ENCODE measurements at regions not wholly inside any gene's neighbourhood (a gene's known extent, or its start where the extent isn't known, plus 50 kb on each side); places are given as distances from the start of the nearest gene placed in this dataset.

DNA sequence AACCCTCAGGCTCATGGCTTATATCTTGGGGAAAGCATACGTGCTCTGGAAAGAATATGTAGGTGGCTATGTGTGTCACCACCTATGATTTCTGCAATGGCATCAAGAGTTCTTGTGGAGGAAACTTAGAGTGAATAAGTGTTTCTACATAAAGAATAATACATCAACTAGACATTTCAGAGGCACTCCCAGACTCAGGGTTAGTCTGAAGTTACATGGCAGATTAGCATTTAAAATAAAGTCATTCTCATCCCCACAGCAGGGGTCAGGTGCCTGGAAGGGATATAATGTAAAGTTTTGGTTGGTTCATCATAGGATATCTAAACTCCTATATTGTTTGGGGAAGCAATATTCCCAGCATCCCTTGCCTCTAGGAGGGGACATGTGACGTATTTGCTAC lies 182.1 kb downstream of the PCTP start:
- Histone ChIP-seq H4K5ac (ENCODE audit: insufficient read length, low read depth, low read length) (no peak overlapping the region), H3K14ac (ENCODE audit: insufficient read length) (no peak overlapping the region), H4K8ac (ENCODE audit: extremely low read depth, insufficient read depth, low read length) (no peak overlapping the region), H3K9me3 (ENCODE audit: insufficient read depth in 2 of 2, low read depth in 1 of 2, low read length in 1 of 2) (no peaks in the 10 kb centered on the region), H3K4me1 (replicated peaks in 1 of 4; ENCODE audit: control insufficient read depth in 3 of 4, insufficient read depth in 4 of 4, low read length in 3 of 4) (no peaks in the 10 kb centered on the region), H2BK5ac (ENCODE audit: low read depth, low read length) (no peak overlapping the region), H3K18ac (ENCODE audit: extremely low read depth, low read length) (no peak overlapping the region), H3K4me3 (ENCODE audit: extremely low read depth in 1 of 4, insufficient read depth in 2 of 4, low read depth in 3 of 4, low read length in 4 of 4) (no peak overlapping the region), H3K27me3 (replicated peaks in 1 of 4; ENCODE audit: control insufficient read depth in 3 of 4, extremely low read depth in 1 of 4, insufficient read depth in 3 of 4, low read length in 3 of 4) (no peaks in the 10 kb centered on the region), H3K9ac (replicated peaks in 1 of 4; ENCODE audit: extremely low read depth in 1 of 4, low read depth in 3 of 4, low read length in 3 of 4) (no peak overlapping the region), H3K23ac (ENCODE audit: insufficient read length) (no peak overlapping the region), H4K20me1 (replicated peaks in 1 of 2; ENCODE audit: control insufficient read depth in 1 of 2, insufficient read depth in 2 of 2, low read length in 2 of 2) (no peaks in the 10 kb centered on the region), H3K4me2 (ENCODE audit: insufficient read depth in 1 of 2, low read depth in 2 of 2, low read length in 2 of 2) (no peak overlapping the region), H3K79me1 (ENCODE audit: low read depth, low read length) (no peaks in the 10 kb centered on the region), H3K79me2 (ENCODE audit: control insufficient read depth in 1 of 2, insufficient read depth in 2 of 2, low read length in 2 of 2) (no peaks in the 10 kb centered on the region), H2BK120ac (replicated peaks; ENCODE audit: low read depth, low read length) (no peak overlapping the region), H3K4ac (replicated peaks; ENCODE audit: insufficient read length, low read depth, low read length) (no peak overlapping the region), H2BK15ac (ENCODE audit: low read length) (no peak overlapping the region), H4K91ac (replicated peaks; ENCODE audit: insufficient read length, low read length) (no peak overlapping the region), H3K27ac (ENCODE audit: low read depth, low read length) (no peak overlapping the region), H3K56ac (replicated peaks; ENCODE audit: insufficient read length, low read depth, low read length) (no peak overlapping the region), H2AFZ (ENCODE audit: low read length) (no peak overlapping the region), H3K23me2 (ENCODE audit: low read depth, low read length) (no peaks in the 10 kb centered on the region), H2BK12ac (ENCODE audit: low read depth, low read length) (no peak overlapping the region), H3K36me3 (ENCODE audit: control insufficient read depth in 2 of 4, insufficient read depth in 4 of 4, low read length in 3 of 4) (no peaks in the 10 kb centered on the region), H2BK20ac (ENCODE audit: low read length) (no peak overlapping the region), H2AK5ac (ENCODE audit: low read depth, low read length) (no peak overlapping the region)
- ChIA-PET POLR2A (ENCODE audit: partially characterized antibody) (no interaction called here), CTCF (ENCODE audit: partially characterized antibody) (interaction anchor here (0.7 to 1.6 kb wide), 2 partner anchors 19 to 164 kb away, joined by 3 read pairs; no protein-coding TSS in a partner anchor)
- TF ChIP-seq CHD2 (IDR thresholded peaks at IDR 0.05; ENCODE audit: low read length) (no peak), HDAC2 (IDR thresholded peaks at IDR 0.05; ENCODE audit: borderline replicate concordance in 1 of 2, low read depth in 2 of 2, low read length in 2 of 2) (no peak)
- no peak for FAIRE-seq
- no peak for DNase-seq (ENCODE audit: low read depth in 1 of 2, low spot score in 2 of 2)
- 90% methylated on average over 2 of the region's 2 CpGs; no CpG with 5 or more reads in 1 of the 2 experiments for WGBS, 2 experiments (ENCODE audit: extremely low coverage in 1 of 2, insufficient coverage in 1 of 2, insufficient read length in 1 of 2, insufficient replicate concordance in 2 of 2, low coverage in 1 of 2, low lambda C conversion rate in 2 of 2, missing lambda C conversion rate in 1 of 2)
